ENCODE measurements at regions not wholly inside any gene's neighbourhood (a gene's known extent, or its start where the extent isn't known, plus 50 kb on each side); places are given as distances from the start of the nearest gene placed in this dataset.

DNA sequence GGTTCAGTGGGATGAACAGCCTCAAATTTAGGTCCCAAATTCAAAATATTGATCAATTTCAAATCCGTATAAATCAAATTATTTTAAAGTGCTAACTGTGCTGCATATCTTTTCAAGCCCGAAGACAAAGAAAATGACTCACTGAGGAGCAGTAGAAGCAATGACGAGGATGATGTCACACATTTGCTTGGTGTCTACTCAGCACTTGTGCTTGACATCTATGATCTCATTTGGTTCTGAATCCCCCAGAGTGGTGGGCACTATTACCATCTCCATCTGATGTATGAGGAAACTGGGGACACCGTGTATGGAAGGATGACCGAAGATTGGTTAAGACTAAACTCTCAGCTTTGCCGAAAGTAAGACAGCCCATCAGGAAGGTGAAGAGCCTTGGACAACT, 136.5 kb upstream of the CHRNA7 start:
- peak; percentile 23 for FAIRE-seq

DNA sequence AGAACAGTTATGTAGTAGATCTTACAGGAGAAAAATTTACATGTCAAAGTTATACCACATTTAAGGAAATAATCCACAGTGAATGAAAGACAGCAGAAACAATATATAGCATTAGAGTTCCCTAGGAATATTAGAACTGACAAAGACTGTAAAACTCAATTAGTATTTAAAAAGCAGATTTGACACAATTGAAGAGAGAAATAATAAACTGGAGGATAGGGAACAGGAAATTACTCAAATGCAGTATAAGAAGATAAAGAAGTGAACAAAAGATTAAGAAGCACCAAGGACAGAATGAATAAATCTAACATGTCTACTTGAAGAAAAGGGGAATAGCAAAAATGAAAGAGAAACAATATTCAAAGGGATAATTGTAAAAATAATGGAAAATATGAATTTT, 132.6 kb upstream of the CHRNA7 start:
- no peak for FAIRE-seq
- DNase-seq (ENCODE audit: low read depth): no peak
- TF ChIP-seq, protein P1, sequence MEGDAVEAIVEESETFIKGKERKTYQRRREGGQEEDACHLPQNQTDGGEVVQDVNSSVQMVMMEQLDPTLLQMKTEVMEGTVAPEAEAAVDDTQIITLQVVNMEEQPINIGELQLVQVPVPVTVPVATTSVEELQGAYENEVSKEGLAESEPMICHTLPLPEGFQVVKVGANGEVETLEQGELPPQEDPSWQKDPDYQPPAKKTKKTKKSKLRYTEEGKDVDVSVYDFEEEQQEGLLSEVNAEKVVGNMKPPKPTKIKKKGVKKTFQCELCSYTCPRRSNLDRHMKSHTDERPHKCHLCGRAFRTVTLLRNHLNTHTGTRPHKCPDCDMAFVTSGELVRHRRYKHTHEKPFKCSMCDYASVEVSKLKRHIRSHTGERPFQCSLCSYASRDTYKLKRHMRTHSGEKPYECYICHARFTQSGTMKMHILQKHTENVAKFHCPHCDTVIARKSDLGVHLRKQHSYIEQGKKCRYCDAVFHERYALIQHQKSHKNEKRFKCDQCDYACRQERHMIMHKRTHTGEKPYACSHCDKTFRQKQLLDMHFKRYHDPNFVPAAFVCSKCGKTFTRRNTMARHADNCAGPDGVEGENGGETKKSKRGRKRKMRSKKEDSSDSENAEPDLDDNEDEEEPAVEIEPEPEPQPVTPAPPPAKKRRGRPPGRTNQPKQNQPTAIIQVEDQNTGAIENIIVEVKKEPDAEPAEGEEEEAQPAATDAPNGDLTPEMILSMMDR (IDR thresholded peaks at IDR 0.05; ENCODE audit: insufficient read depth, low read length, severe bottlenecking): no peak
- H3K36me3 ChIP-seq (ENCODE audit: control insufficient read depth, insufficient read depth, low read length): no peaks in the 10 kb centered on the region
- no peak overlapping the region for H3K4me3 ChIP-seq (ENCODE audit: low read depth, low read length)
- no peaks in the 10 kb centered on the region for H3K27me3 ChIP-seq (ENCODE audit: control insufficient read depth, insufficient read depth, low read length)

More for the DNA sequence above, 136.5 kb upstream of the CHRNA7 start:
- Histone ChIP-seq H3K4me3 (ENCODE audit: low read depth, low read length) (no peak overlapping the region), H3K27me3 (ENCODE audit: control insufficient read depth, insufficient read depth, low read length) (no peaks in the 10 kb centered on the region), H3K36me3 (ENCODE audit: control insufficient read depth, insufficient read depth, low read length) (no peaks in the 10 kb centered on the region)
- TF ChIP-seq, protein P1 (IDR thresholded peaks at IDR 0.05; ENCODE audit: insufficient read depth, low read length, severe bottlenecking): no peak
- no peak for DNase-seq (ENCODE audit: low read depth)

DNA sequence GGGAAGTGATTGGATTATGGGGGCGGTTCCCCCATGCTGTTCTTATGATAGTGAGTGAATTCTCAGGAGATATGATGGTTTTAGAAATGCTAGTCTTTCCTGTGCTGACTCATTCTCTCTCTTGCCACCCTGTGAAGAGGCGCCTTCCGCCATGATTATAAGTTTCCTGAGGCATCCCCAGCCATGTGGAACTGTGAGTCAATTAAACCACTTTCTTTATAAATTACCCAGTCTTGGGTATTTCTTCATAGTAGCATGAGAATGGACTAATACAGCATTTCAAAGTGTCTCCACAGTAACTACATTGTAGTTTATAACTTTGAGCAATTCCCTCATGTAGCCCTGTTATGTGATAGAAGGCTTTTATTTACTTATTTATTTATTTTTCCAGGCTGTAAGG, 128.8 kb upstream of the CHRNA7 start:
- Histone ChIP-seq H3K4me3 (ENCODE audit: low read depth, low read length) (no peak overlapping the region), H3K27me3 (ENCODE audit: control insufficient read depth, insufficient read depth, low read length) (no peaks in the 10 kb centered on the region), H3K36me3 (ENCODE audit: control insufficient read depth, insufficient read depth, low read length) (no peaks in the 10 kb centered on the region)
- no peak for DNase-seq (ENCODE audit: low read depth)
- FAIRE-seq: no peak
- TF ChIP-seq, protein P1 (IDR thresholded peaks at IDR 0.05; ENCODE audit: insufficient read depth, low read length, severe bottlenecking): no peak

DNA sequence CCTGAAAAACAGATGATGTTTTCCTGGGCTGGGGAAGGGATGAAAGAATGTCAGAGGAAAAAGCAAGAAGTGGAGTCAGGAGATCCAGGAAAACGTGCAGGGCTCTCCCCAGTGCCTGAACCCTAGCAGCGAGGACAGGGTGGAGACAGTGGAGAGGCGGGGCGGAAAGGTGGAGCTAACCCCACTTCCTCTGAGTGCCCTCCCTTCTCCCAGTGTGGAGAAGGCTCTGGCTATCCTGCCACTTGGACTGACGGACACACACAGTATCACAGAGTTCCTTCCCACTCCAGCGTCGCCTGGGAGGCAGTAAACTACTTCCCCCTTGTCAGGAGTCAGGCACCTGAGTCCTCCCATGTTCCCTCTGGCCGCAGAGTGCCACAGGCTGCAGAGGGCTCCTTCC, 125.3 kb upstream of the CHRNA7 start:
- H3K36me3 ChIP-seq (ENCODE audit: control insufficient read depth, insufficient read depth, low read length): no peaks in the 10 kb centered on the region
- FAIRE-seq: no peak
- TF ChIP-seq, protein P1 (IDR thresholded peaks at IDR 0.05; ENCODE audit: insufficient read depth, low read length, severe bottlenecking): no peak
- no peak for DNase-seq (ENCODE audit: low read depth)
- H3K4me3 ChIP-seq (ENCODE audit: low read depth, low read length): no peak overlapping the region
- H3K27me3 ChIP-seq (ENCODE audit: control insufficient read depth, insufficient read depth, low read length): no peaks in the 10 kb centered on the region

DNA sequence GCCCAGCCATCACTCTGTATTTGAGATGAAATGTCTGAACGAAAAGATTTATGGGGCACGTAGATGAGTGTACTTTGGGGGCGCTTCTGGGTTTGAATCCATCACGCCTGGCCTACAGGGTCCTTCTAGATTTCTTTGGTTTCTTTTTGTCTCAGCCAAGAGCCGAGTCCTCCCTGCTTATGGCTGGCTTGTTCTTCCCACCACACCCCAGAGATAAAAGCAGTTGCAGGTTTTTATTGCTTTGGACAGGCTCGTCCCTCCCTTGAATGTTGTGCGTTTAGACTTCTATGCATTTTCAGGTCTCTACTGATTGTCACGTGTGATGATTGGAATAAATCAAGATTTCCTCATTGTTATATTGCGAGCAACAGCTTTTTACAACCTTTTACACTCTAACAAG, 104.8 kb upstream of the CHRNA7 start:
- no peaks in the 10 kb centered on the region for H3K36me3 ChIP-seq (ENCODE audit: control insufficient read depth, insufficient read depth, low read length)
- no peaks in the 10 kb centered on the region for H3K27me3 ChIP-seq (ENCODE audit: control insufficient read depth, insufficient read depth, low read length)
- no peak overlapping the region for H3K4me3 ChIP-seq (ENCODE audit: low read depth, low read length)
- DNase-seq (ENCODE audit: low read depth) (no peak), FAIRE-seq (no peak)
- TF ChIP-seq, protein P1 (IDR thresholded peaks at IDR 0.05; ENCODE audit: insufficient read depth, low read length, severe bottlenecking): no peak

DNA sequence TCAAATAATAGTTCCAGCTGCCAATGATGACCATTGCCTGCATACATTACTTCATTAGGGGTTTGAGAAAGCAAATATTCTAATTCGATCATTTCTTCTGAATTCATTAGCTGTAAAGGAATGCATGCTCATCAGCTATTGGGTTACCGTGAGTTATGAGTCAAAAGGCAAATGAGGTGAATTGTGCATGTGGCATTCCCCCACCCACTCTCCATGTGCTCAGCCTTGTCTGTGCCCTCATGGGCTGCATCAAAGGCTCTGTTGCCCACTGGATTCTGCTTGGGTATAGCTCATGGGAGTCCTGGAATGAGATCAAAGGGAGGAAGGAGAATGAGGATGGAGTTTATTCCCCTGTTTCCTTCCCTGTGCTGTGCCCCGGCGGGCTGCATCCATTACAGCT, 99.3 kb upstream of the CHRNA7 start:
- Histone ChIP-seq H3K36me3 (ENCODE audit: control insufficient read depth, insufficient read depth, low read length) (no peaks in the 10 kb centered on the region), H3K4me3 (ENCODE audit: low read depth, low read length) (no peak overlapping the region), H3K27me3 (ENCODE audit: control insufficient read depth, insufficient read depth, low read length) (no peaks in the 10 kb centered on the region)
- FAIRE-seq (no peak), DNase-seq (ENCODE audit: low read depth) (no peak)
- TF ChIP-seq, protein P1 (IDR thresholded peaks at IDR 0.05; ENCODE audit: insufficient read depth, low read length, severe bottlenecking): no peak
